ENCODE measurements at regions not wholly inside any gene's neighbourhood (a gene's known extent, or its start where the extent isn't known, plus 50 kb on each side); places are given as distances from the start of the nearest gene placed in this dataset.
"Not testable (repeated sequence)": the region's sequence is repeated elsewhere in the genome, so short reads cannot be mapped to it uniquely, and the experiment has no call there.

- DNase-seq (ENCODE audit: low read depth in 2 of 2) = no peak
Measured at GRCh38 chr1:98575955-98576354, 85.6 kb upstream of the SNX7 start.

GRCh38 chr1:98565951-98566350 lies 95.6 kb upstream of the SNX7 start:
- DNase-seq (ENCODE audit: low read depth in 2 of 2) = no peak

- no peak for DNase-seq (ENCODE audit: low read depth in 2 of 2)
Measured at GRCh38 chr1:98559291-98559690, 102.2 kb upstream of the SNX7 start.

- DNase-seq (ENCODE audit: low read depth in 2 of 2) = no peak
Measured at GRCh38 chr1:98557895-98558294, 103.6 kb upstream of the SNX7 start.

GRCh38 chr1:98556521-98557158 lies 104.9 kb upstream of the SNX7 start:
- no peak for DNase-seq (ENCODE audit: low read depth in 2 of 2)

- no peak for DNase-seq (ENCODE audit: low read depth in 2 of 2)
Measured at GRCh38 chr1:98555814-98556213, 105.7 kb upstream of the SNX7 start.

GRCh38 chr1:98552576-98553074 lies 108.9 kb upstream of the SNX7 start:
- not testable (repeated sequence) for DNase-seq (ENCODE audit: low read depth in 2 of 2)

- no peak for DNase-seq (ENCODE audit: low read depth in 2 of 2)
Measured at GRCh38 chr1:98550076-98550475, 111.4 kb upstream of the SNX7 start.

- no peak for DNase-seq (ENCODE audit: low read depth in 2 of 2)
Measured at GRCh38 chr1:98546319-98546718, 115.2 kb upstream of the SNX7 start.

GRCh38 chr1:98538106-98538505 lies 123.4 kb upstream of the SNX7 start:
- no peak for DNase-seq (ENCODE audit: low read depth in 2 of 2)

- no peak for DNase-seq (ENCODE audit: low read depth in 2 of 2)
Measured at GRCh38 chr1:98523256-98523655, 138.3 kb upstream of the SNX7 start.

- no peak for DNase-seq (ENCODE audit: low read depth in 2 of 2)
Measured at GRCh38 chr1:98516306-98516705, 145.2 kb upstream of the SNX7 start.

GRCh38 chr1:98515744-98516143 lies 145.8 kb upstream of the SNX7 start:
- no peak for DNase-seq (ENCODE audit: low read depth in 2 of 2)

GRCh38 chr1:98512216-98512615 lies 149.3 kb upstream of the SNX7 start:
- not testable (repeated sequence) for DNase-seq (ENCODE audit: low read depth in 2 of 2)

- DNase-seq (ENCODE audit: low read depth in 2 of 2) = no peak
Measured at GRCh38 chr1:98503771-98504170, 157.8 kb upstream of the SNX7 start.

GRCh38 chr1:98502937-98503336 lies 158.6 kb upstream of the SNX7 start:
- no peak for DNase-seq (ENCODE audit: low read depth in 2 of 2)

- no peak for DNase-seq (ENCODE audit: low read depth in 2 of 2)
Measured at GRCh38 chr1:98500324-98500723, 161.2 kb upstream of the SNX7 start.

- no peak for DNase-seq (ENCODE audit: low read depth in 2 of 2)
Measured at GRCh38 chr1:98498651-98499050, 162.9 kb upstream of the SNX7 start.

GRCh38 chr1:98497497-98497896 lies 164.0 kb upstream of the SNX7 start:
- no peak for DNase-seq (ENCODE audit: low read depth in 2 of 2)

- no peak for DNase-seq (ENCODE audit: low read depth in 2 of 2)
Measured at GRCh38 chr1:98496256-98496995, 165.1 kb upstream of the SNX7 start.

- no peak for DNase-seq (ENCODE audit: low read depth in 2 of 2)
Measured at GRCh38 chr1:98493469-98493868, 168.1 kb upstream of the SNX7 start.

GRCh38 chr1:98490099-98490498 lies 171.4 kb upstream of the SNX7 start:
- no peak for DNase-seq (ENCODE audit: low read depth in 2 of 2)

GRCh38 chr1:98487620-98488019 lies 173.9 kb upstream of the SNX7 start:
- no peak for DNase-seq (ENCODE audit: low read depth in 2 of 2)

Measured in stimulated activated CD4-positive, alpha-beta T cell treated with anti-CD3 and anti-CD28 coated beads, Interleukin-12 subunit alpha, Interleukin-12 subunit beta, amount 100 ng/mL, for 24 hours (primary cell).